HG03354 (cell line): ENCODE measurements at regions not wholly inside any gene's neighbourhood (a gene's known extent, or its start where the extent isn't known, plus 50 kb on each side); places are given as distances from the start of the nearest gene placed in this dataset.
"Not testable (repeated sequence)": the region's sequence is repeated elsewhere in the genome, so short reads cannot be mapped to it uniquely, and the experiment has no call there.

Experiments used
- ATAC-seq: cut with Tn5 transposase; IDR thresholded peaks from one replicate; pipeline ENCODE4 v1.9.1; 2021; ENCODE audit warnings: mild to moderate bottlenecking; ENCODE audit not compliant: unreplicated experiment, poor library complexity, severe bottlenecking

DNA sequence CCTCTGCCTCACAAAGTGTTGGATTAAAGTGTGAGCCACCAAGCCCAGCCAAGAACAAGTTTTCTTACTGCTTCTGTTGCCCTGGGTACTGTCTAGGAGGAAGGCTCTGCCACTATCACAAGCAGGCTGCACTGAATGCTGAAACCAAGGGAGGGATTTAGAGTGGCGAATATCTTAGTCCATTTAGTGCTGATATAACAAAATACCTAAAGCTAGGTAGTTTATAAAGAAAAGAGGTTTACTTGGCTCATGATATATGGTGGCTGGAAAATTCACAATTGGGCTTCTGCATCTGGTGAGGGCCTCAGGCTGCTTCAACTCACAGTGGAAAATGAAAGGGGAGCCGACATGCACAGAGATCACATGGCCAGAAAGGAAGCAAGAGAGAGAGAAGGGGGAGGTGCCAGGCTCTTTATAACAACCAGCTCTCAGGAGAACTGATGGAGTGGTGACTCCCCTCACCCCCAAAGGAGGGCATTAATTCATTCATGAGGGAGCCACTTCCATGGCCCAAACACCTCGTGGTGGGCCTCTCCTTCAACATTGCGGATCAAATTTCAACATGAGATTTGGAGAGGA is 146.0 kb upstream of the SERPINE2 start:
- no peak for ATAC-seq

- ATAC-seq, result no peak
Observed at GRCh38 chr2:224183086-224183485, 144.0 kb upstream of the SERPINE2 start.

GRCh38 chr2:224182498-224182897 is 143.4 kb upstream of the SERPINE2 start:
- ATAC-seq, result no peak

DNA sequence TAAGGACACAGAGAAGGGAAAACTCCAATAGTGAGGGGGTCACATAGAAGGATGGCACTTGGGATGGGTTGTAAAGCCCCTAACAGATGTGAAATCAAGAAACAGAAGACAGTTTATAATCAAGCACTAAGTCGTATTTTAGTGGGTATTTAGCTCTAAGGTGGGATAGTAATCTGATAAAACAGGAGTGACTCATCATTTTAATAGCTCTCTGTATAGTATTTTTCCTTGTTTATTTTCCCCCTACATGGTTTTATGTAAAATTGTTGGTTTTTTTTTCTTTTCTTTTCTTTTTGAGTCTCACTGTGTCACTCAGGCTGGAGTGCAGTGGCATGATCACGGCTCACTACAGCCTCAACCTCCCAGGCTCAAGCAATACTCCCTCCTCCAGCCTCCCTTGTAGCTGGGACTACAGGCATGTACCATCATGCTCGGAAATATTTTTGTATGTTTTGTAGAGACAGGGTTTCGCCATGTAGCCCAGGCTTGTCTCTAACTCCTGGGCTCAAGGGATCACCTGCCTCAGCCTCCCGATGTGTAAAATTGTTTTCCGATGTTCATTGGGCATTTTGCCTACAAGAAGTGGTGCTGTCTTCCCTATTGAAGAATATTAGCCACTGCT is 142.6 kb upstream of the SERPINE2 start:
- no peak for ATAC-seq

DNA sequence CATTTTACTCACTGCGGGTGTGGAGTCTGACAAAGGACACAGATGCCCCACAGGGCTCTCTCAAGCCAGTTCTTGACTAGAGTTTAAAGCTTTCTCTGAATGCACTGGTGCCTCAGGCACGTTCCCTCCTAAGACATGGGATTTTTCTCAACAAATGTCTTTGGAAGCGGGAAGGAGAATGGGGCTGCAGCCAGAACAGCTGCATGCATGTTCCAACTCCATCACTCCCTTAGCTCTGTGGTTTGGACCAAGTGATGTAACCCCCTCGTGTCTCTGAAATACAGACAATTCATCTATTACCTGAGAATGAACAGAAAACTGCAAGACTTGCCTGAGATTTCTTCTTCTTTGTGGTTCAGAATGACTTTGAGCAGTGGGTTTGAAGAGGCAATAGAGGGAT is 141.7 kb upstream of the SERPINE2 start:
- ATAC-seq, result no peak

DNA sequence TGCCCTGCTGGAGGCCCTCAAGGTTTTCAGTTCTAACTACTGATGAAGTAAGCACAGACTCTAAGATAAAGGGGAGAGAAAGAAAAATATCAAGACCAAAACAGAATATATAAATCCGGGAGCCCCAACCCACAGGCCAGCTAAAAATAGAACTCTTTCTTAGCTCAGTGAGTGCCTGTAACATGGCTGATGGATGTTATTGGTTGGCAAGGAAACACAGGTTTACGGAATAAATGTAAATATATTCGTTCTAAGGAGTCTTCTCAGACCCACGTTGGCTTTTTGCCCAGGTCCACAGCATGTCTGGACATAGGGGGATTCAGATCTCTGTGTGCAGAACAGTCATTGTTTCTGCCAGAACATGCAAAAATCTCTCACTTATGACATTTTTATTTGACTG is 139.0 kb upstream of the SERPINE2 start:
- no peak for ATAC-seq

- no peak for ATAC-seq
Observed at GRCh38 chr2:224175538-224175937, 136.5 kb upstream of the SERPINE2 start.

- ATAC-seq, result no peak
Observed at GRCh38 chr2:224174990-224175389, 135.9 kb upstream of the SERPINE2 start.

DNA sequence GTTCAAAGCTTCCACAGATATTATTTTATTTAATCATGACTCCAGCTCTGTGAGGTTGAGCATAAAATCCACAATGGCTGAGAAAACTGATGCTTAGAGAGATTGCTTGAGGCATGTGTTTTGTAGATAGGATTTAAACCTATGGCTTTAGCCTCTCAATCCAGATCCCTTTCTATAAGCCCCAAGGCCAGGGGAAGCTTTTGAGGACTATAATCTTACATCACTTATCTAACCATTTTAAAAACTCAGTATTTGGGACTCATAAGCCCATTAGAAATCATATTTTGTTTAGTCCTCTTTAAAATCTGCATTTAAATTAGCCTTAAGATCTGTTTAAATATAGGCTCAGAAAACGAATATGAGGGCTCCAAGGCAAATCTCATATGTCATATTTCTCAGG is 135.4 kb upstream of the SERPINE2 start:
- no peak for ATAC-seq

GRCh38 chr2:224173933-224174332 is 134.8 kb upstream of the SERPINE2 start:
- no peak for ATAC-seq

DNA sequence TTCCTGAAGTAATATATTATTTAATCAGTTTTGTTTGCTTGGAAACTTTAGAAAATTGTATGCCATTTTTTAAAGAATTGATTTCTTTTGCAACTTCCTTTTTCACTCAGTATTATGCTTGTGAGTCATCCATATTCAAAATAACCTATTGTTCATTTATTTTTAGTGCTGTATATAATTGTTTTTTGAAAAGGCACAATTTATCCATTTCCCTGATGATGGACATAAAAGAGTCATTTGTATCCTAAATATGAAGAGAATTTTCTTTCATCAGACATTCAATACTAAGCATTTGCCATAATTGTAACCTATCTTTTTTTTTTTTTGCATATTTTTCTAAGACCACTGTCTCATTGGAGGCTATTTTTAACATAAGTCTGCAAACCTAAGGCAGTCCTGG is 134.1 kb upstream of the SERPINE2 start:
- no peak for ATAC-seq

DNA sequence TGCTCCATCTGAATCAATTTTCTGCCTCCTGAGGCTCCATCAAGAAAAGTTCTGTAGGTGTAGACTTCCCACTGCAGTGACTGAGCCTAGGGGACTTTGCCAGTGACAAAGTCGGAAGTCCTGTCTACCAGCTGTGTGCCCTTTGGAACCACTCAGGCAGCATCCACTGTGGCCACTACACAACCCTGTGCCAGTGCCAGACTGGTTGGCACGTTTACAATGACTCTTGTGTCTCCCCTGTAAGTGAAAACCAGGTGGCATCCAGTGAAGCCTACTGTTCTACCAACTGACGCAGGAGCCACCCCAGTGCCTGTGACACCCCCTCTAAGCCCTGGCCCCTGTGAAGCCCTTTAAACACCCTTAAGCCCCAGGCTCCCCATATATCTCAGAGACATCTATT is 132.1 kb upstream of the SERPINE2 start:
- no peak for ATAC-seq

DNA sequence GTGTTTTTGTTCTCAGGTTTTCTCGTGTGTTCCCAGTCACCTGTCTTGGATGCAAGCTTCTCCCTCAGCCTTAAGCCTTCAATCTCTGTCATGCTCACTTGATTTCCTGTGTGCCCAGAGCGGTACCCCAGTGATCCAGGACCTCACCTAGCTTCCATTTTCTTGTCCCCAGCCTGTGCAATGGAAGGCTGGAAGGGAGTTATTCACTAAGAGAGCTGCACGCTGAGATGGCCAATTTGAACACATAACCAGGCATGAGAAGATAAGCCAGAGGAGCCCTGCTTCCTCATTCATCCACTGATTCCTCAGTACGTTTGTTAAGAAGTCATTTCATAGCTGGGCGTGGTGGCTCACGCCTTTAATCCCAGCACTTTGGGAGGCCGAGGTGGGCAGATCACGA is 130.8 kb upstream of the SERPINE2 start:
- ATAC-seq, result no peak

- not testable (repeated sequence) for ATAC-seq
Observed at GRCh38 chr2:224167781-224168180, 128.7 kb upstream of the SERPINE2 start.

DNA sequence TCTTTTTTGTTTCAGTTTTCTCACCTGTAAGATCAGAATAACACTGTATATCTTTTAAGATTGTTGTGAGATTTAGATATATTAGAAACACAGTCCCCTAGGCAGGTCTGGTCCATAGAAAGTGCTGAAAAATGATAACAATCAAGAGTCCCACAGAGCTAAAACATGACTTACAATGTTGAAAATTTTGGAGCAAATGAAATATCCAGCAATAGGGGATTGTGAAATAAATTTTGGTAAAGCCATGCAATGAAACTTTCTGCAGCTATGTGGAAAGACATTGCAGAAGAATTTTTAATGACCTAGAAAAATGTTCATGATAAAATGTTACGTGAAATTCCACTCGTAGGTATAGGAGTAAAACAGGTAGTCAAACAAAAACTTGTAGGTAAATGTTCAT is 127.6 kb upstream of the SERPINE2 start:
- no peak for ATAC-seq

DNA sequence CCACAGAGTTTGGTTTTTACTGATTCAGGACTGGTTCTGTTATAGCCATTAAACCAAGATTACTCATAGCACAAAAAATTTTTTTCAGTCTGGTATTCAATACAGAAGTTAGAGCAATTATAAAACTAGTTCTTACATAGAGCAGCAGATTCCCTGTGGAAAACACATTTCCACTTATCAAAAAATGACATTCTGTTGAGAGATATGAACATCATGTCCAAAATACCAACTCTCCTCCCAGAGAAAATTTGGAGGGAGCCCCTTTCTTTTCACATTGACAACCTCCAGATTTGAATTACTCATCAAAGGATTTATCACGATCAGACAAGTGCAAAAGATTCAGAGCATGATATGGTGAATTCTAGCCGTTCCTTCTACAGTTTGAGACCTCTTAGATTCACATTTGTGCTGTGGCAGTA is 126.8 kb upstream of the SERPINE2 start:
- no peak for ATAC-seq

DNA sequence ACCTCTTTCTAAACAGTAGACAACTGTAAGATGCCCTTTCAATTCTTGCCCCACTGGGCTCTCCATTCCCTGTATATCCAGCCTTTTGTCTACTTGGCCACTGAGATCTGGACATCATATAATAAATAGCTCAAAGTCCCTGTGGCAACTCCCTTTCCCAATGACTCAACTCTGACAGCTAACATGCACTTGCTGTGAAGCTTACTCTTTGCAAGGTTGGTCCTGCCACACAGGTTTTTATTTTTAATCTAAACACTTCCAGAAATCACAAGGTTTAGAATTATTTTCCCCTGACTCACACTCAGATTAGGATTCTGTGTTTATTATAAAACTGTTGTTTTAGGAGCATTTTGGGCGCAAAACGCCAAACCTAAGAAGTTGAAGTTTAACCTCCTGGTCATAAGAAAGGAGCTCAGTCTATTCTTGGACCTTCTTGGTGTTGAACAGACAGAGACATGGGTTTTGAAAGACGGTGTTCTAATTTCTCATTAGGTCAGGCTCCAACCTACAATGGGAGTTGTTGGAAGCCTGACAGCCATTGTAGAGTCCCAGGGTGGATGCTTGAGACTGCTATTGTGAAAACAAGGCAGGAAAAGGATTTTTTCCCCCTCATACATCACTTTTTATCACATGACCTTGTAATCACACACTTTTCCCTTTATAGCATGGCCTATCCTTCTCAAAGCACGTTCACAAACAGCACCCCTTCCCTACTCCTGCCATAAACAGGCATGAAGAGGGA is 124.7 kb upstream of the SERPINE2 start:
- ATAC-seq, result no peak

- ATAC-seq, result no peak
Observed at GRCh38 chr2:224162122-224162521, 123.0 kb upstream of the SERPINE2 start.

- ATAC-seq, result no peak
Observed at GRCh38 chr2:224161712-224162111, 122.6 kb upstream of the SERPINE2 start.

DNA sequence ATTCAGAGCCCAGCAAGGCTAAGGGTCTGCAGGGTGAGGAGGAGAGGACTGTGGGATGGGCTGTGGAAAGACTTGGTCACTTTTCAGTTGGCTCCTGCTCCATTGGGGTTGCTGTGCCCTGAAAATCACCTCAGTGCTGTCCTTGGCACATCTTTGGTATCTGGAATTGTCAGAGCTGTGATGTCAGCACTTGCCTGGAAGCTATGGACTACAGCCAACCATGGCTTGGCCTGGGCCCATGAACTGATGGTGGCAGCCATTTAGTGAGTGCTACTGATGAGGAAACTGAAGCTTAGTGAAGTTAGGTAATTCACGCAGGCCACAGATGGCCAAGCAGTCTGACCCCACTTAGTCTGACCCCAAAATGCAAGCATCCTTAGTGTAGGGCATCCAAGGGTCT is 121.8 kb upstream of the SERPINE2 start:
- no peak for ATAC-seq

DNA sequence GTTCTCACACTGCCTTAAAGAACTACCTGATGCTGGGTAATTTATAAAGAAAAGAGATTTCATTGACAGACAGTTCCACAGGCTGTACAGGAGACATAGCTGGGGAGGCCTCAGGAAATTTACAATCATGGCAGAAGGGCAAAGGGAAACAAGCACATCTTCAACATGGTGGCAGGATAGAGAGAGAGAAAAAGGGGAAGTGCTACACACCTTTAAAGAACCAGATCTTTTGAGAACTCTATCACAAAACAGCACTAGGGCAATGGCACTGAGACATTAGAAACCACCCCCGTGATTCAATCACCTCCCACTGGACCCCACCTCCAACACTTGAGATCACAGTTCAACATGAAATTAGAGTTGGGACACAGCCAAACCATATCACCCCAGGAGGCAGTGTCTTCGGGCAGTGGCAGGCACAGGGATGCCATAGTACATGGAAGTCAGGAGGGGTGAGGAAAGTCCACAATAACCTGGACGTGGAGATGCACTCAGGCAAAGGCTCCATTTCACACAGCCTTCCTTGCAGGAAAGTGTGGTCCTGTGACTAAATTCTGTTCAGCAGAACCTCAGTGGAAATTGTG is 120.4 kb upstream of the SERPINE2 start:
- ATAC-seq, result no peak
